Epithelial cell of proximal tubule (primary cell): ENCODE measurements at regions not wholly inside any gene's neighbourhood (a gene's known extent, or its start where the extent isn't known, plus 50 kb on each side); places are given as distances from the start of the nearest gene placed in this dataset.
"Not testable (repeated sequence)": the region's sequence is repeated elsewhere in the genome, so short reads cannot be mapped to it uniquely, and the experiment has no call there.

ENCODE experiments used
- DNase-seq: peaks from one replicate; pipeline ENCODE4 v3.0.0-alpha.2; 2011; ENCODE audit warnings: low read depth
- H3K4me3 ChIP-seq: 2 replicates; pipeline ENCODE4 v1.5.1; 2011; ENCODE audit warnings: low read depth, mild to moderate bottlenecking, low read length
- TF ChIP-seq, protein P1 (sequence below): conservative IDR thresholded peaks from 2 replicates; pipeline ENCODE4 v1.5.1; 2012; ENCODE audit warnings: low read depth, mild to moderate bottlenecking, low read length

- TF ChIP-seq, protein P1, sequence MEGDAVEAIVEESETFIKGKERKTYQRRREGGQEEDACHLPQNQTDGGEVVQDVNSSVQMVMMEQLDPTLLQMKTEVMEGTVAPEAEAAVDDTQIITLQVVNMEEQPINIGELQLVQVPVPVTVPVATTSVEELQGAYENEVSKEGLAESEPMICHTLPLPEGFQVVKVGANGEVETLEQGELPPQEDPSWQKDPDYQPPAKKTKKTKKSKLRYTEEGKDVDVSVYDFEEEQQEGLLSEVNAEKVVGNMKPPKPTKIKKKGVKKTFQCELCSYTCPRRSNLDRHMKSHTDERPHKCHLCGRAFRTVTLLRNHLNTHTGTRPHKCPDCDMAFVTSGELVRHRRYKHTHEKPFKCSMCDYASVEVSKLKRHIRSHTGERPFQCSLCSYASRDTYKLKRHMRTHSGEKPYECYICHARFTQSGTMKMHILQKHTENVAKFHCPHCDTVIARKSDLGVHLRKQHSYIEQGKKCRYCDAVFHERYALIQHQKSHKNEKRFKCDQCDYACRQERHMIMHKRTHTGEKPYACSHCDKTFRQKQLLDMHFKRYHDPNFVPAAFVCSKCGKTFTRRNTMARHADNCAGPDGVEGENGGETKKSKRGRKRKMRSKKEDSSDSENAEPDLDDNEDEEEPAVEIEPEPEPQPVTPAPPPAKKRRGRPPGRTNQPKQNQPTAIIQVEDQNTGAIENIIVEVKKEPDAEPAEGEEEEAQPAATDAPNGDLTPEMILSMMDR, result no peak
- no peak for DNase-seq
- no peak overlapping the region for H3K4me3 ChIP-seq
These were observed 203.5 kb upstream of the LINGO1 start for GRCh38 chr15:77836121-77836692.

- DNase-seq, result no peak
- no peak overlapping the region for H3K4me3 ChIP-seq
- TF ChIP-seq, protein P1, result no peak
These were observed 201.7 kb upstream of the LINGO1 start for GRCh38 chr15:77834276-77834990.

GRCh38 chr15:77832874-77833273 is 200.2 kb upstream of the LINGO1 start:
- TF ChIP-seq, protein P1, result no peak
- no peak for DNase-seq
- no peak overlapping the region for H3K4me3 ChIP-seq

- H3K4me3 ChIP-seq, result no peak overlapping the region
- no peak for DNase-seq
- TF ChIP-seq, protein P1, result no peak
These were observed 199.3 kb upstream of the LINGO1 start for GRCh38 chr15:77831986-77832385.

GRCh38 chr15:77830051-77830468 is 197.3 kb upstream of the LINGO1 start:
- TF ChIP-seq, protein P1, result no peak
- DNase-seq, result peak; percentile 48
- no peak overlapping the region for H3K4me3 ChIP-seq

DNA sequence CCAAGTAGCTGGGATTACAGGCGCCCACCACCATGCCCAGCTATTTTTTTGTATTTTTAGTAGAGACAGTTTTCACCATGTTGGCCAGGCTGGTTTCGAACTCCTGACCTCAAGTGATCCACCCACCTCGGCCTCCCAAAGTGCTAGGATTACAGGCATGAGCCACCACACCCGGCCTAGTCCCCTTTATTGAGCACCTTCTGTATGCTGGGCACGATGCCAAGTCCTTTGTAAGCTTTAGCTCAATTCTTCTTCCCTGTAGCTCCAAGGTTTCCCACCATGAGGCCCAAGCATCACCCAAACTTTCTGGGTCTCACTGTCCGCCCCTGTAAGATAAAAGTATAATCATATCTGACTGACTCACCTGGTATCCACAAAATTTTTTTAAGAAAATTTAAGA is 196.6 kb upstream of the LINGO1 start:
- not testable (repeated sequence) for H3K4me3 ChIP-seq, DNase-seq

DNA sequence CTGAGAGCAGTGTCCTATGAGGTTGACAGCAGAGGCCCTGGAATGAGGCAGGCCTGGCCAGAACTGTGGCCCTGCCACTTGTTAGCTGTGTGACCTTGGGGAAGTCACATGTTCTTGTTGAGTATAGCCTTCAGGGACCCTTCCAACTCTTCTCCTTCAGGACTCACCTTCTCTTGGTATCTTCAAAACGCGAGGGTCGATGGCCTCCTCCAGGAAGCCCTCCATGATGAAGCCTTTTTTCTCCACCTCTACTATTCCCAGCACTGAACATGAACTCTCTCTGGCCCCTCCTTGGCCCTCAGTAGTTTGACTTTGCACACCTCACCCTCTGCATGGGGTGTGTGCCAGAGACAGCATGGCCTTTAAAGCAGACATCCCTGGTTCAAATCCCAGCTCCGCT is 195.1 kb upstream of the LINGO1 start:
- no peak overlapping the region for H3K4me3 ChIP-seq
- TF ChIP-seq, protein P1, result no peak
- DNase-seq, result no peak
